SK-N-SH (cell line): ENCODE measurements at regions not wholly inside any gene's neighbourhood (a gene's known extent, or its start where the extent isn't known, plus 50 kb on each side); places are given as distances from the start of the nearest gene placed in this dataset.

ENCODE experiments used
- CTCF ChIA-PET: fragments of 300-600, 350-600 bp; formaldehyde crosslinking; extraction: SDS; loops from one replicate; lab custom pipeline; 2021; lab: Yijun Ruan, JAX
- POLR2A ChIA-PET: fragments of 350-600 bp; sonication (Branson Sonifier 250); formaldehyde crosslinking; extraction: SDS; loops from one replicate; lab custom pipeline; 2020; ENCODE audit warnings: antibody characterized with exemption, inconsistent platforms; lab: Yijun Ruan, JAX
- DNase-seq: peaks from one replicate; pipeline ENCODE4 v3.0.0; 2012
- H2AFZ ChIP-seq: fragments of 200-600 bp; sonication (generic); 2 replicates; pipeline ENCODE4 v1.8.1; 2016; ENCODE audit warnings: antibody characterized with exemption, mild to moderate bottlenecking, low read depth
- H3F3A ChIP-seq: fragments of 200-600 bp; sonication (generic); replicated peaks from 2 replicates; pipeline ENCODE3; 2016; ENCODE audit warnings: antibody characterized with exemption, mild to moderate bottlenecking; ENCODE audit not compliant: insufficient read depth
- H3K27ac ChIP-seq, 2 experiments: fragments of 200-500 bp in 1 of 2; fragments of 200-600 bp in 1 of 2; sonication (Bioruptor generic) in 1 of 2; sonication (generic), shearing (Covaris generic) in 1 of 2; 2 replicates each; pipeline versions ENCODE4 v1.5.1 to v1.6.1; 2014 to 2016; ENCODE audit warnings: low read depth in 2 of 2, inconsistent platforms in 1 of 2, low read length in 1 of 2, mild to moderate bottlenecking in 1 of 2, mixed read lengths in 1 of 2
- H3K27me3 ChIP-seq: fragments of 200-600 bp; sonication (generic), shearing (Covaris generic); 2 replicates; pipeline ENCODE4 v1.6.1; 2016; ENCODE audit warnings: mixed run types; ENCODE audit not compliant: insufficient read depth
- H3K36me3 ChIP-seq, 2 experiments: fragments of 200-500 bp in 1 of 2; fragments of 200-600 bp in 1 of 2; sonication (Bioruptor generic) in 1 of 2; sonication (generic) in 1 of 2; replicated peaks in 1 of 2; 2 replicates each; pipeline versions ENCODE3 to v1.5.1; 2014 to 2016; ENCODE audit warnings: low read length in 1 of 2, mild to moderate bottlenecking in 1 of 2; ENCODE audit not compliant: insufficient read depth in 2 of 2, control insufficient read depth in 1 of 2
- H3K4me1 ChIP-seq, 2 experiments: fragments of 200-500 bp in 1 of 2; fragments of 200-600 bp in 1 of 2; sonication (Bioruptor generic) in 1 of 2; sonication (generic), shearing (Covaris generic) in 1 of 2; 2 replicates each; pipeline versions ENCODE4 v1.5.1 to v1.6.1; 2014 to 2016; ENCODE audit warnings: low read depth in 1 of 2, low read length in 1 of 2, mixed run types in 1 of 2; ENCODE audit not compliant: insufficient read depth in 2 of 2, control insufficient read depth in 1 of 2
- H3K4me2 ChIP-seq: fragments of 200-600 bp; sonication (generic), shearing (Covaris generic); 2 replicates; pipeline ENCODE4 v1.6.1; 2017; ENCODE audit warnings: mixed run types
- H3K4me3 ChIP-seq, 2 experiments: fragments of 200-500 bp in 1 of 2; fragments of 200-600 bp in 1 of 2; sonication (Bioruptor generic) in 1 of 2; sonication (generic), shearing (Covaris generic) in 1 of 2; 2 replicates each; pipeline versions ENCODE4 v1.5.1 to v1.8.1; 2014 to 2016; ENCODE audit warnings: low read depth in 2 of 2, inconsistent platforms in 1 of 2, low read length in 1 of 2, mild to moderate bottlenecking in 1 of 2, mixed read lengths in 1 of 2, moderate library complexity in 1 of 2
- H3K79me2 ChIP-seq: fragments of 200-600 bp; sonication (generic); 2 replicates; pipeline ENCODE4 v1.8.1; 2017; ENCODE audit warnings: mild to moderate bottlenecking; ENCODE audit not compliant: insufficient read depth
- H3K9ac ChIP-seq: fragments of 200-600 bp; sonication (generic); 2 replicates; pipeline ENCODE4 v1.6.1; 2017; ENCODE audit warnings: mixed run types
- H3K9me2 ChIP-seq: fragments of 200-600 bp; sonication (generic); 2 replicates; pipeline ENCODE4 v1.6.1; 2017; ENCODE audit warnings: mixed run types
- H3K9me3 ChIP-seq: fragments of 200-600 bp; sonication (generic); 2 replicates; pipeline ENCODE4 v1.6.1; 2017; ENCODE audit warnings: mixed run types, mild to moderate bottlenecking, moderate library complexity
- H4K20me1 ChIP-seq: fragments of 200-600 bp; sonication (generic); 2 replicates; pipeline ENCODE4 v1.6.1; 2017; ENCODE audit warnings: mild to moderate bottlenecking, mixed run types; ENCODE audit not compliant: insufficient read depth
- ELF1 ChIP-seq: IDR thresholded peaks from 2 replicates; pipeline ENCODE4 v1.4.0; 2012
- NRF1 ChIP-seq: IDR thresholded peaks from 2 replicates; pipeline ENCODE4 v1.6.1; 2012; ENCODE audit warnings: low read depth, mild to moderate bottlenecking, low read length
- RAD21 ChIP-seq: IDR thresholded peaks from 2 replicates; pipeline ENCODE4 v1.6.1; 2012; ENCODE audit warnings: mild to moderate bottlenecking, low read length
- RXRA ChIP-seq: IDR thresholded peaks from 2 replicates; pipeline ENCODE4 v1.4.0; 2012; ENCODE audit warnings: low read depth, mild to moderate bottlenecking, borderline replicate concordance
- TCF12 ChIP-seq: IDR thresholded peaks from 2 replicates; pipeline ENCODE4 v1.4.0; 2012
- WGBS: methylation state at CpG from one replicate; pipeline ENCODE4 v1.1.6; 2017; ENCODE audit warnings: low lambda C conversion rate; 5-methylcytosine and 5-hydroxymethylcytosine counted together
- TF ChIP-seq, protein P1 (sequence below): IDR thresholded peaks from 2 replicates; pipeline ENCODE4 v1.6.1; 2012; ENCODE audit warnings: mild to moderate bottlenecking, low read depth, low read length, moderate library complexity
- TF ChIP-seq, protein P2 (sequence below): IDR thresholded peaks from 2 replicates; pipeline ENCODE4; 2012
- TF ChIP-seq, protein P3 (sequence below): fragments of 200-600 bp; sonication (generic); IDR thresholded peaks from 2 replicates; pipeline ENCODE4 v1.6.1; 2017; ENCODE audit warnings: antibody characterized with exemption, mild to moderate bottlenecking, moderate library complexity
- TF ChIP-seq, protein P4 (sequence below): IDR thresholded peaks from 2 replicates; pipeline ENCODE4 v1.4.0; 2012; ENCODE audit warnings: low read depth

DNA sequence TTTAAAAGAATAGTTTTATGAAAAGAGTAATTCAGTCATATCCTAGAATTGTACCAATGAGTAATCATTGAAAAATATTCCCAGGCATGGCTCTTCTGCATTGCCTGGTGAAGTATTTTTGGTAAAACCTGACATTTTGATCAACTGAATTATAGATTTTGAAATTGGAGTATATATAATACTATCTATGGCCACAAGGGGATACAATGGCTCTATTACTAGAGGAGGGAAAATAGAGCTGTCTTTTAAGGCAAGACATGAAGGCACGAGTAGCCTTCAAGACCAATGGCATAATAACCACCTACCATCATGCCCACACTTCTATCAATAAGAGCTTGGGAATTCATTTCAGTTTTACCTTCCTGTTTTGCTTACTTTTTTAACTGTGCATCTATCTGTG, 1241.4 kb upstream of the TMEM132C start:
- Histone ChIP-seq H3K4me3 (no peak overlapping the region), H3K79me2 (no peaks in the 10 kb centered on the region), H3K4me2 (no peak overlapping the region), H3K4me1 (no peaks in the 10 kb centered on the region), H3K9ac (no peak overlapping the region), H3K36me3 (no peaks in the 10 kb centered on the region), H3K9me2 (no peaks in the 10 kb centered on the region), H3K27me3 (no peaks in the 10 kb centered on the region), H2AFZ (no peak overlapping the region), H3K27ac (no peak overlapping the region), H3K9me3 (no peaks in the 10 kb centered on the region), H3F3A (no peaks in the 10 kb centered on the region), H4K20me1 (no peaks in the 10 kb centered on the region)
- ChIA-PET CTCF (interaction anchor here (1.0 to 1.1 kb wide), 2 partner anchors 9 to 53 kb away, joined by 3 read pairs; no protein-coding TSS in a partner anchor), POLR2A (no interaction called here)
- WGBS: 0% methylated on average over 1 of the region's 1 CpG
- no peak for DNase-seq
- TF ChIP-seq, protein P1, sequence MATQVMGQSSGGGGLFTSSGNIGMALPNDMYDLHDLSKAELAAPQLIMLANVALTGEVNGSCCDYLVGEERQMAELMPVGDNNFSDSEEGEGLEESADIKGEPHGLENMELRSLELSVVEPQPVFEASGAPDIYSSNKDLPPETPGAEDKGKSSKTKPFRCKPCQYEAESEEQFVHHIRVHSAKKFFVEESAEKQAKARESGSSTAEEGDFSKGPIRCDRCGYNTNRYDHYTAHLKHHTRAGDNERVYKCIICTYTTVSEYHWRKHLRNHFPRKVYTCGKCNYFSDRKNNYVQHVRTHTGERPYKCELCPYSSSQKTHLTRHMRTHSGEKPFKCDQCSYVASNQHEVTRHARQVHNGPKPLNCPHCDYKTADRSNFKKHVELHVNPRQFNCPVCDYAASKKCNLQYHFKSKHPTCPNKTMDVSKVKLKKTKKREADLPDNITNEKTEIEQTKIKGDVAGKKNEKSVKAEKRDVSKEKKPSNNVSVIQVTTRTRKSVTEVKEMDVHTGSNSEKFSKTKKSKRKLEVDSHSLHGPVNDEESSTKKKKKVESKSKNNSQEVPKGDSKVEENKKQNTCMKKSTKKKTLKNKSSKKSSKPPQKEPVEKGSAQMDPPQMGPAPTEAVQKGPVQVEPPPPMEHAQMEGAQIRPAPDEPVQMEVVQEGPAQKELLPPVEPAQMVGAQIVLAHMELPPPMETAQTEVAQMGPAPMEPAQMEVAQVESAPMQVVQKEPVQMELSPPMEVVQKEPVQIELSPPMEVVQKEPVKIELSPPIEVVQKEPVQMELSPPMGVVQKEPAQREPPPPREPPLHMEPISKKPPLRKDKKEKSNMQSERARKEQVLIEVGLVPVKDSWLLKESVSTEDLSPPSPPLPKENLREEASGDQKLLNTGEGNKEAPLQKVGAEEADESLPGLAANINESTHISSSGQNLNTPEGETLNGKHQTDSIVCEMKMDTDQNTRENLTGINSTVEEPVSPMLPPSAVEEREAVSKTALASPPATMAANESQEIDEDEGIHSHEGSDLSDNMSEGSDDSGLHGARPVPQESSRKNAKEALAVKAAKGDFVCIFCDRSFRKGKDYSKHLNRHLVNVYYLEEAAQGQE: no peak
- TF ChIP-seq TCF12 (no peak), RXRA (no peak), ELF1 (no peak), RAD21 (no peak), NRF1 (no peak)
- TF ChIP-seq, protein P2, sequence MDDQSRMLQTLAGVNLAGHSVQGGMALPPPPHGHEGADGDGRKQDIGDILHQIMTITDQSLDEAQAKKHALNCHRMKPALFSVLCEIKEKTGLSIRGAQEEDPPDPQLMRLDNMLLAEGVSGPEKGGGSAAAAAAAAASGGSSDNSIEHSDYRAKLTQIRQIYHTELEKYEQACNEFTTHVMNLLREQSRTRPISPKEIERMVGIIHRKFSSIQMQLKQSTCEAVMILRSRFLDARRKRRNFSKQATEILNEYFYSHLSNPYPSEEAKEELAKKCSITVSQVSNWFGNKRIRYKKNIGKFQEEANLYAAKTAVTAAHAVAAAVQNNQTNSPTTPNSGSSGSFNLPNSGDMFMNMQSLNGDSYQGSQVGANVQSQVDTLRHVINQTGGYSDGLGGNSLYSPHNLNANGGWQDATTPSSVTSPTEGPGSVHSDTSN: no peak
- TF ChIP-seq, protein P3, sequence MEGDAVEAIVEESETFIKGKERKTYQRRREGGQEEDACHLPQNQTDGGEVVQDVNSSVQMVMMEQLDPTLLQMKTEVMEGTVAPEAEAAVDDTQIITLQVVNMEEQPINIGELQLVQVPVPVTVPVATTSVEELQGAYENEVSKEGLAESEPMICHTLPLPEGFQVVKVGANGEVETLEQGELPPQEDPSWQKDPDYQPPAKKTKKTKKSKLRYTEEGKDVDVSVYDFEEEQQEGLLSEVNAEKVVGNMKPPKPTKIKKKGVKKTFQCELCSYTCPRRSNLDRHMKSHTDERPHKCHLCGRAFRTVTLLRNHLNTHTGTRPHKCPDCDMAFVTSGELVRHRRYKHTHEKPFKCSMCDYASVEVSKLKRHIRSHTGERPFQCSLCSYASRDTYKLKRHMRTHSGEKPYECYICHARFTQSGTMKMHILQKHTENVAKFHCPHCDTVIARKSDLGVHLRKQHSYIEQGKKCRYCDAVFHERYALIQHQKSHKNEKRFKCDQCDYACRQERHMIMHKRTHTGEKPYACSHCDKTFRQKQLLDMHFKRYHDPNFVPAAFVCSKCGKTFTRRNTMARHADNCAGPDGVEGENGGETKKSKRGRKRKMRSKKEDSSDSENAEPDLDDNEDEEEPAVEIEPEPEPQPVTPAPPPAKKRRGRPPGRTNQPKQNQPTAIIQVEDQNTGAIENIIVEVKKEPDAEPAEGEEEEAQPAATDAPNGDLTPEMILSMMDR: peak; percentile 23; the same call in 1 of the 2 replicates
- TF ChIP-seq, protein P4, sequence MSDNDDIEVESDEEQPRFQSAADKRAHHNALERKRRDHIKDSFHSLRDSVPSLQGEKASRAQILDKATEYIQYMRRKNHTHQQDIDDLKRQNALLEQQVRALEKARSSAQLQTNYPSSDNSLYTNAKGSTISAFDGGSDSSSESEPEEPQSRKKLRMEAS: no peak
